ENCODE measurements at regions not wholly inside any gene's neighbourhood (a gene's known extent, or its start where the extent isn't known, plus 50 kb on each side); places are given as distances from the start of the nearest gene placed in this dataset.
A peak's percentile ranks its signal among the peaks of the same experiment; 100 is the strongest.

DNA sequence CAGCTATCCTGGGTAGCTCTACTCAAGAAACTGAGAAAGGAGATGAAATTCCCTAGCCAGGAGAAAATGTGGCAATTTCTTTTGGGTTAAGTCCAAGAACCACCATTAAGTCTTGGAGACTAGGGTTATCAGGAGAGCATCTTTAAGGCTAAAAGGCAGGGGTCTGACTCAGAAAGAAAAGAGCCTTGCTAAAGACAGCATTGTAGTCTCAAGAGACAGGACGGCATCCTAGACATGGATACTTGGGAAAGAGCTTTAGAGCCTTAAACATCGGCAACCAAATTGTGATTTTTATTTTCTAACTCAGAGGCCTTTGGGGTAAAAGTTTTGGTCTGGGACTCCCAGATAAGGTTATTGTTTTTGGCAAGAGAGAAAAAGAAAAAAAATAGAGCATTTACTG, 83.1 kb downstream of the FAS start:
- Histone ChIP-seq H3K4me3 (no peak overlapping the region), H3K9me3 (replicated peaks) (no peaks in the 10 kb centered on the region), H3K36me3 (no peaks in the 10 kb centered on the region), H3K4me1 (peaks cover 19% of the 10 kb centered on the region), H3K27ac (replicated peaks) (peak overlapping the region; percentile 67), H3K27me3 (ENCODE audit: low read depth) (no peaks in the 10 kb centered on the region)
- TF ChIP-seq, protein P1, sequence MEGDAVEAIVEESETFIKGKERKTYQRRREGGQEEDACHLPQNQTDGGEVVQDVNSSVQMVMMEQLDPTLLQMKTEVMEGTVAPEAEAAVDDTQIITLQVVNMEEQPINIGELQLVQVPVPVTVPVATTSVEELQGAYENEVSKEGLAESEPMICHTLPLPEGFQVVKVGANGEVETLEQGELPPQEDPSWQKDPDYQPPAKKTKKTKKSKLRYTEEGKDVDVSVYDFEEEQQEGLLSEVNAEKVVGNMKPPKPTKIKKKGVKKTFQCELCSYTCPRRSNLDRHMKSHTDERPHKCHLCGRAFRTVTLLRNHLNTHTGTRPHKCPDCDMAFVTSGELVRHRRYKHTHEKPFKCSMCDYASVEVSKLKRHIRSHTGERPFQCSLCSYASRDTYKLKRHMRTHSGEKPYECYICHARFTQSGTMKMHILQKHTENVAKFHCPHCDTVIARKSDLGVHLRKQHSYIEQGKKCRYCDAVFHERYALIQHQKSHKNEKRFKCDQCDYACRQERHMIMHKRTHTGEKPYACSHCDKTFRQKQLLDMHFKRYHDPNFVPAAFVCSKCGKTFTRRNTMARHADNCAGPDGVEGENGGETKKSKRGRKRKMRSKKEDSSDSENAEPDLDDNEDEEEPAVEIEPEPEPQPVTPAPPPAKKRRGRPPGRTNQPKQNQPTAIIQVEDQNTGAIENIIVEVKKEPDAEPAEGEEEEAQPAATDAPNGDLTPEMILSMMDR (IDR thresholded peaks at IDR 0.05; ENCODE audit: borderline replicate concordance) = no peak
- no peak for DNase-seq
- intact Hi-C loops (cut with micrococcal nuclease) = no loop called here

DNA sequence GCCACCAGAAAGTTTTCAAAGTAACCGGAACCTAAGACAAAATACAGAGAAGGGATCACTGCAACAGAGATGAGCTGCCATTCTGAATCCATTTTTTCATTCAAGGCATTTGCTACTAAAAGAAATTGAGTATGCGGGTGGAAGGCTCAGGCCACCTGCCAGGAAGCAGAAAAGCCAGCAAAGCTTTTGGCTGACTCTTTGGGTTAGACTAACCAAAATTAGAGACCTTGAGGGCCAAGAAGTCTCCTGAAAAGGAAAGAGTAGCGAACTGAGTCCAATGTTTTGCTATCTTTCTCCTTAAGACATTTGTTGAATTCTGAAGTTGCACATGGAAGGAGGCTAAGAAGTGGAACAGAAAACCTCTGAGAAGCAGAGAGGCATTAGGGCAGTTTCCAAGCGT, 79.0 kb downstream of the FAS start:
- no peaks in the 10 kb centered on the region for H3K9me3 ChIP-seq (replicated peaks)
- TF ChIP-seq, protein P1 (IDR thresholded peaks at IDR 0.05; ENCODE audit: borderline replicate concordance) = no peak
- peaks cover 19% of the 10 kb centered on the region for H3K4me1 ChIP-seq
- intact Hi-C loops (cut with micrococcal nuclease) = no loop called here
- H3K27me3 ChIP-seq (ENCODE audit: low read depth) = no peaks in the 10 kb centered on the region
- H3K36me3 ChIP-seq = no peaks in the 10 kb centered on the region
- H3K4me3 ChIP-seq = no peak overlapping the region
- peak; percentile 22 for DNase-seq
- no peak overlapping the region for H3K27ac ChIP-seq (replicated peaks)

Data from left ventricle myocardium inferior (tissue), 1 donor.